ENCODE measurements at regions not wholly inside any gene's neighbourhood (a gene's known extent, or its start where the extent isn't known, plus 50 kb on each side); places are given as distances from the start of the nearest gene placed in this dataset.

GRCh38 chr13:84649853-84650252 lies 767.6 kb upstream of the SLITRK1 start:
- TF ChIP-seq FOXP2 (optimal IDR thresholded peaks at IDR 0.05; ENCODE audit: control extremely low read depth, extremely low read length, insufficient read depth): no peak
- no peak for TF ChIP-seq POLR2AphosphoS5 (IDR thresholded peaks at IDR 0.05; ENCODE audit: borderline replicate concordance, low read depth, low read length)
- TF ChIP-seq EZH2 (IDR thresholded peaks at IDR 0.05): no peak
